Sigmoid colon (tissue), 4 donors: ENCODE measurements at regions not wholly inside any gene's neighbourhood (a gene's known extent, or its start where the extent isn't known, plus 50 kb on each side); places are given as distances from the start of the nearest gene placed in this dataset.

ENCODE experiments used
- EP300 ChIP-seq, 4 donors: sonication (generic); formaldehyde crosslinking; IDR thresholded peaks; one replicate each; pipeline ENCODE4 v1.6.1; 2017; ENCODE audit warnings: antibody characterized with exemption in 4 of 4
- POLR2A ChIP-seq, 2 donors: fragments of 450-650 bp; IDR thresholded peaks; one replicate each; pipeline ENCODE4 v1.6.1; 2016; ENCODE audit warnings: antibody characterized with exemption in 2 of 2, mild to moderate bottlenecking in 2 of 2, moderate library complexity in 2 of 2
- POLR2AphosphoS5 ChIP-seq, 4 donors: sonication (generic); formaldehyde crosslinking; IDR thresholded peaks; one replicate each; pipeline ENCODE4 v1.6.1; 2017; ENCODE audit warnings: antibody characterized with exemption in 4 of 4
- TF ChIP-seq, protein P1 (sequence below), 4 experiments: fragments of 450-650 bp in 3 of 4; fragments of 200-600 bp in 1 of 4; IDR thresholded peaks; one replicate each; pipeline ENCODE4 v1.5.1; 2016 to 2019; ENCODE audit warnings: antibody characterized with exemption in 4 of 4, mild to moderate bottlenecking in 3 of 4, moderate library complexity in 2 of 4

DNA sequence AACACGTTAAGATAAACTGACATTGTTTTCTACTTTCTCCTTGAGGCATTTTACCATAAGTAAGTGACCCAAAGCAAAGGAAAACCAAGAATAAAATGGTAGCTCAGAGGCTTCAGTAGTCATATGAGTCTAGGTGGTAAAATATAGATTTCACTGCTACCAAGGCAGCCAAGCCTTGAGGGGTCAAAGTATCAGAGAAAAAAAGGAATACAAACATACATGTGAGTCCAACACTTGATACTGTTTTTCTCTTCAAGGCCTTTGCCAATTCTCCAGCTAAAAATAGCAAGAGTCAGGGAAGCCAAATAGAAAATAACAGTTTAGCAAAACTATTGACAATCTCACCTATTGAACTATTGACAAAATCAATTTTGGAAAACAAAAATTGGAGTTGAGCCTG, 925.9 kb downstream of the BCL11A start:
- TF ChIP-seq, protein P1, sequence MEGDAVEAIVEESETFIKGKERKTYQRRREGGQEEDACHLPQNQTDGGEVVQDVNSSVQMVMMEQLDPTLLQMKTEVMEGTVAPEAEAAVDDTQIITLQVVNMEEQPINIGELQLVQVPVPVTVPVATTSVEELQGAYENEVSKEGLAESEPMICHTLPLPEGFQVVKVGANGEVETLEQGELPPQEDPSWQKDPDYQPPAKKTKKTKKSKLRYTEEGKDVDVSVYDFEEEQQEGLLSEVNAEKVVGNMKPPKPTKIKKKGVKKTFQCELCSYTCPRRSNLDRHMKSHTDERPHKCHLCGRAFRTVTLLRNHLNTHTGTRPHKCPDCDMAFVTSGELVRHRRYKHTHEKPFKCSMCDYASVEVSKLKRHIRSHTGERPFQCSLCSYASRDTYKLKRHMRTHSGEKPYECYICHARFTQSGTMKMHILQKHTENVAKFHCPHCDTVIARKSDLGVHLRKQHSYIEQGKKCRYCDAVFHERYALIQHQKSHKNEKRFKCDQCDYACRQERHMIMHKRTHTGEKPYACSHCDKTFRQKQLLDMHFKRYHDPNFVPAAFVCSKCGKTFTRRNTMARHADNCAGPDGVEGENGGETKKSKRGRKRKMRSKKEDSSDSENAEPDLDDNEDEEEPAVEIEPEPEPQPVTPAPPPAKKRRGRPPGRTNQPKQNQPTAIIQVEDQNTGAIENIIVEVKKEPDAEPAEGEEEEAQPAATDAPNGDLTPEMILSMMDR (IDR thresholded peaks at IDR 0.05): no peak
- TF ChIP-seq POLR2A (IDR thresholded peaks at IDR 0.05) (no peak), POLR2AphosphoS5 (IDR thresholded peaks at IDR 0.05) (no peak), EP300 (IDR thresholded peaks at IDR 0.05) (no peak)
